Heart left ventricle (tissue), 13 donors: ENCODE measurements at regions not wholly inside any gene's neighbourhood (a gene's known extent, or its start where the extent isn't known, plus 50 kb on each side); places are given as distances from the start of the nearest gene placed in this dataset.

ENCODE experiments used
- CTCF ChIP-seq, 12 donors: fragments of 200-600 bp; sonication (generic) in 4 of 12; IDR thresholded peaks; one replicate each; pipeline versions ENCODE4 v1.5.0 to v1.8.0; 2018 to 2022; ENCODE audit warnings: antibody characterized with exemption in 12 of 12, mild to moderate bottlenecking in 5 of 12
- POLR2A ChIP-seq, 2 donors: fragments of 450-650 bp; IDR thresholded peaks; one replicate each; pipeline ENCODE4 v1.6.1; 2017; ENCODE audit warnings: antibody characterized with exemption in 2 of 2, mild to moderate bottlenecking in 2 of 2, moderate library complexity in 2 of 2
- donor health status: ischemic (EF 13 %, LVEDD 7.1; RV severe dilation, severe dysfunction).
- donor health status: DM: no; HTN: yes; CAD: no.
- donor health status: DM: no; HTN: no; CAD: no.
- donor health status: ischemic (EF 25% LVEDD 6.9; RV normal size, moderate dysfunction).
- donor health status: ischemic (EF 25% LVEDD 5.7; RV mildly dilated, moderate dysfunction).
- donor health status: ischemic (EF 35%, LVEDD 5.7; RV mildly dilated, moderate dysfunction).
- donor health status: nonischemic (EF 11% LVEDD 7.7; RV severe dilation, severe dysfunction).
- donor health status: DM: yes; HTN: yes; CAD: no.
- donor health status: PGD.
- donor health status: ischemic (EF 29% LVEDD 5.4; RV normal size, mild dysfunction).
- donor health status: nonischemic (EF 23%, LVEDD 6.1; RV moderate dilation, normal function).

DNA sequence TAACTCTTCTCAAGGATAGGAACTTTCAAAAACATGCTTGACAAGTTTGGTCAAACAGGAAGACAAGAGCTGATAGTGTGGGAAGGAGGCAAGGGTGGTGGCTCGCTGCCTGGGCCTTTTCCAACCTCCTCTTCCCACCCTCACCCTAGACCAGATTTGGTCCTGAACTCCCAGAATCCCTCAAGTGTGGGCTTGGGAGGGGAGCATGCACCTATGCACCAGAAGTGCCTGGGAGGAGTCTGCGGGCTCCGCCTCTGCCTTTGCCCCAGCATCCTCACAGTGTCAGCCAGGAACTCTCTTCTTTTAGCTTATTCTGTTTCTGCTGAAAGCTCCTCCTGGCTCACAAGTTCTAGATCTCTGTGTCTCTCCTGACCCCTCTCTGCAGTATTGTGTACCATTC is 126.2 kb upstream of the MRPS22 start:
- TF ChIP-seq POLR2A (IDR thresholded peaks at IDR 0.05): no peak
- no peak for TF ChIP-seq CTCF (IDR thresholded peaks at IDR 0.05)
